ENCODE measurements at regions not wholly inside any gene's neighbourhood (a gene's known extent, or its start where the extent isn't known, plus 50 kb on each side); places are given as distances from the start of the nearest gene placed in this dataset.

GRCh38 chr1:201702936-201703335 lies 126.0 kb upstream of the IPO9 start:
- TF ChIP-seq CTCF (conservative IDR thresholded peaks at IDR 0.05; ENCODE audit: low read depth in 2 of 2) (no peak), ZNF331 (CRISPR knock-in tag; IDR thresholded peaks at IDR 0.05; ENCODE audit: low read depth) (no peak), EZH2 (IDR thresholded peaks at IDR 0.05; ENCODE audit: low read depth, unreplicated experiment) (no peak), EZH2phosphoT487 (IDR thresholded peaks at IDR 0.05; ENCODE audit: unreplicated experiment) (no peak), ETS1 (IDR thresholded peaks at IDR 0.05) (no peak), POLR2AphosphoS5 (IDR thresholded peaks at IDR 0.05; ENCODE audit: low read depth) (no peak), CREB1 (CRISPR knock-in tag; IDR thresholded peaks at IDR 0.05; ENCODE audit: low read depth) (no peak), JUNB (IDR thresholded peaks at IDR 0.05; ENCODE audit: unreplicated experiment) (no peak)
